ENCODE measurements at regions not wholly inside any gene's neighbourhood (a gene's known extent, or its start where the extent isn't known, plus 50 kb on each side); places are given as distances from the start of the nearest gene placed in this dataset.
"Not testable (repeated sequence)": the region's sequence is repeated elsewhere in the genome, so short reads cannot be mapped to it uniquely, and the experiment has no call there.

DNA sequence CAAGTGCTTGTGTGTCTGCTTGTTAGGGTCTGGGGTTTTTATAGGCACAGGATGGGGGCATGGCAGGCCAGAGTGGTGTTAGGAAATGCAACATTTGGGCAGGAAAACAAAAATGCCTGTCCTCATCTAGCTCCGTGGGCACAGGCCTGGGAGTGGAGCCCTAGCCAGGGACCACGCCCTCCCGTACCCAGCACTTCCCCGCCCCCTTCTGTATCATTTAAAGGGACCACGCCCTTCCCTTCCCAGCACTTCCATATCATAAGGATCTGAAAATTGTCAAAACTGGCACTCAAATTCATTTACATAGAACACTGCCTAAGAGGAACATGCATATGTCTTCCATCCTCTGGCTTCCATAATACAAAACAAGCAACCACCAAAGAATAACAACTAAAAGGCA, 185.8 kb downstream of the B3GLCT start:
- ChIA-PET CTCF (interaction anchor here (1.3 kb wide), 1 partner anchor 149 kb away, joined by 3 read pairs; no protein-coding TSS in a partner anchor), POLR2A (no interaction called here)
- H3K4me3 ChIP-seq (ENCODE audit: low read depth, low read length), result no peak overlapping the region
- TF ChIP-seq, protein P1, sequence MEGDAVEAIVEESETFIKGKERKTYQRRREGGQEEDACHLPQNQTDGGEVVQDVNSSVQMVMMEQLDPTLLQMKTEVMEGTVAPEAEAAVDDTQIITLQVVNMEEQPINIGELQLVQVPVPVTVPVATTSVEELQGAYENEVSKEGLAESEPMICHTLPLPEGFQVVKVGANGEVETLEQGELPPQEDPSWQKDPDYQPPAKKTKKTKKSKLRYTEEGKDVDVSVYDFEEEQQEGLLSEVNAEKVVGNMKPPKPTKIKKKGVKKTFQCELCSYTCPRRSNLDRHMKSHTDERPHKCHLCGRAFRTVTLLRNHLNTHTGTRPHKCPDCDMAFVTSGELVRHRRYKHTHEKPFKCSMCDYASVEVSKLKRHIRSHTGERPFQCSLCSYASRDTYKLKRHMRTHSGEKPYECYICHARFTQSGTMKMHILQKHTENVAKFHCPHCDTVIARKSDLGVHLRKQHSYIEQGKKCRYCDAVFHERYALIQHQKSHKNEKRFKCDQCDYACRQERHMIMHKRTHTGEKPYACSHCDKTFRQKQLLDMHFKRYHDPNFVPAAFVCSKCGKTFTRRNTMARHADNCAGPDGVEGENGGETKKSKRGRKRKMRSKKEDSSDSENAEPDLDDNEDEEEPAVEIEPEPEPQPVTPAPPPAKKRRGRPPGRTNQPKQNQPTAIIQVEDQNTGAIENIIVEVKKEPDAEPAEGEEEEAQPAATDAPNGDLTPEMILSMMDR (IDR thresholded peaks at IDR 0.05; ENCODE audit: insufficient read depth, low read length, missing control alignments), result no peak
- no peak for DNase-seq (ENCODE audit: low read depth, low spot score)

DNA sequence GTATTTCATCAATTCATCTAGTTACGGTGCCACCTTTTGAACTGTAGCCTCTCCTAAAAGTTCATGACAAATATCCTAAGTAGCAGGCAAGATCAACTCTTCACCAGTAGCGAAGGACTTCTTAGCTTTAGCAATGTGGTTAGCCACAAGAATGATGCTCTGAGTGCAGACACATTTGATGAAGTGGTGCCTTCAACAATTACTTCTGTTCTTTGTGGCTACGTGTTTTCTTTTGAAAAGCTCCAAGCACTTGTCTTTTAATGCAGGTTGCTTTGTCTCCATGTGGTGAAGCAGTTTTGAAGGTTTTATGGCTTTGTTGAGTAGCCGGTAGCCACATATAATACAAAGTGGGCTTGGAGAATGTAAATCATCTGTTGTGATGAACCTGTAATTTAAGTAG, 194.7 kb downstream of the B3GLCT start:
- ChIA-PET CTCF (interaction anchor here (1.0 to 1.1 kb wide), 2 partner anchors 17 to 158 kb away, joined by 4 read pairs; no protein-coding TSS in a partner anchor), POLR2A (no interaction called here)
- TF ChIP-seq, protein P1 (IDR thresholded peaks at IDR 0.05; ENCODE audit: insufficient read depth, low read length, missing control alignments), result no peak
- no peak for DNase-seq (ENCODE audit: low read depth, low spot score)
- H3K4me3 ChIP-seq (ENCODE audit: low read depth, low read length), result no peak overlapping the region

DNA sequence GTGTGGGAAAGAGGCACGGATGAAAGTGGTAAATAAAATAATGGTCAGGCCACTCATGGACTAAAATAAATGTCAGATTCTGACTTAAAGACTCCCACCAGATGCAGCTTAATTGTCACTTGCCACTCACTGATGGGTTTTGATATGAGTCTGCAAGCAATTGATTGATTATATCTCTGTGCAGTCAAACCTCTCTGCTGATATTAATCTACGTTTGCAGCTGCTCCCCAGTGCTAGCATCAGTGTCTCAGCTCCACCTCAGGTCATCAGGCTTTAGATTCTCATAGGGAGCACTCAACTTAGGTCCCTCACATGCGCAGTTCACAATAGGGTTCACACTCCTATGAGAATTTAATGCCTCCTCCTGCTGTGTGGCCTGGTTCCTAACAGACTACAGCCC, 195.3 kb downstream of the B3GLCT start:
- TF ChIP-seq, protein P1 (IDR thresholded peaks at IDR 0.05; ENCODE audit: insufficient read depth, low read length, missing control alignments), result no peak
- CTCF ChIA-PET, result interaction anchor here (1.0 to 1.1 kb wide), 2 partner anchors 16 to 159 kb away, joined by 4 read pairs; no protein-coding TSS in a partner anchor
- no peak overlapping the region for H3K4me3 ChIP-seq (ENCODE audit: low read depth, low read length)
- POLR2A ChIA-PET, result no interaction called here
- DNase-seq (ENCODE audit: low read depth, low spot score), result no peak

DNA sequence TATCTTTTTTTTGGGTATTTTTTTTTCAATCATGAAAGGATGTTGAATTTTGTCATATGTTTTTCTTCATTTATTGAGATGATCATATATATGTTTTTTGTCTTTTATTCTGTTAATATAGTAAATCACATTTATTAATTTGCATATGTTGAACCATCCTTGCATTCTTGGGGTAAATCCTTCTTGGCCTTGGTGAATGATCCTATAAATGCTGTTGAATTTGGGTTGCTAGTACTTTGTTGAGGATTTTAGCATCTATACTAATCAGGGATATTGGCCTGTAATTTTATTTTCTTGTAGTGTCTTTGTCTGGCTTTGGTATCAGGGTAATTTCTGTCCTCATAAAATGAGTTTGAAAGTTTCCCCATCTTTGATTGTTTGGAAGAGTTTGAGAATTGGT, 199.9 kb downstream of the B3GLCT start:
- POLR2A ChIA-PET, result no interaction called here
- TF ChIP-seq, protein P1 (IDR thresholded peaks at IDR 0.05; ENCODE audit: insufficient read depth, low read length, missing control alignments), result no peak
- CTCF ChIA-PET, result no interaction called here
- no peak overlapping the region for H3K4me3 ChIP-seq (ENCODE audit: low read depth, low read length)
- no peak for DNase-seq (ENCODE audit: low read depth, low spot score)

DNA sequence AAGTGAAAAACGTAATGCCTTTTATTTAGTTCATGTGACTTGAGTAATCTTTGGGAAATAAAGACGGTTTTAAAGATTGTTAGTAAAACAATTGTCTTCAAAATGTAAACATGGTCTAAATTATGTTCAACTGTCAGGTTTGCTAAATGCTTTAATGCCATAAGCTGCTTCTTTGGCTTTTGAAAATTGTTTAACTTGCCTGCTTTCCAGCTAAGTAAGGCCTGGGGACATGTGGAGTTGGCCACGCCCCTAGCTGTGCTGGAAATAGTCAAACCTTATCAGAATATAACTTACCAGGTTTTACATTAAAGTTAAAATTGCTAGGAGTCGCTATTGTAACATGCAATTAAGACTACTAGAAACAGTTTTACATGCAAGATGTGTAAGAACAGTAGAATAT, 203.9 kb downstream of the B3GLCT start:
- POLR2A ChIA-PET; H3K4me3 ChIP-seq (ENCODE audit: low read depth, low read length); DNase-seq (ENCODE audit: low read depth, low spot score): not testable (repeated sequence)
- CTCF ChIA-PET, result interaction anchor here (2.1 kb wide), 1 partner anchor 20 kb away, joined by 11 read pairs; no protein-coding TSS in a partner anchor

DNA sequence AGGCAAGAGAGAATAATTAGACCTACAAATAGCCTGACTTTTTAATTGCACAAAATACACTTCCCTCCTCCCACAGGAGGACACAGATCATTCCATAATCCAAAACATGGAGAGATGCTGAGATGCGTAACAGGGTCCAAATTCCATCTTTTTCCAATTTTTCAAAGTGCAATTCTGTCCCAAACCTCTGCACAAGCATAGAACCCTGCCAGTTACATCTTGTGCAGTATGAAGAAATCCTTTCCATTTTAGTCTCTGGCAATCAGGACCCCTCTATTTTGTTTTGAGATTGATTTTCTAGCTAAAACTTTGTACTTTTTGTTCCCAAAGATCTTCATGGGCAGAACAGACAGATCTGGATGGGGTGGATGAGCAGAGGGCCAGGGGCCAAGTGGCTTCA, 209.2 kb downstream of the B3GLCT start:
- no peak for DNase-seq (ENCODE audit: low read depth, low spot score)
- H3K4me3 ChIP-seq (ENCODE audit: low read depth, low read length), result no peak overlapping the region
- ChIA-PET POLR2A (no interaction called here), CTCF (interaction anchor here (0.7 to 7.6 kb wide), 8 partner anchors 15 to 235 kb away, joined by 3 to 74 read pairs (median 4); no protein-coding TSS in a partner anchor)
- TF ChIP-seq, protein P1 (IDR thresholded peaks at IDR 0.05; ENCODE audit: insufficient read depth, low read length, missing control alignments), result no peak

DNA sequence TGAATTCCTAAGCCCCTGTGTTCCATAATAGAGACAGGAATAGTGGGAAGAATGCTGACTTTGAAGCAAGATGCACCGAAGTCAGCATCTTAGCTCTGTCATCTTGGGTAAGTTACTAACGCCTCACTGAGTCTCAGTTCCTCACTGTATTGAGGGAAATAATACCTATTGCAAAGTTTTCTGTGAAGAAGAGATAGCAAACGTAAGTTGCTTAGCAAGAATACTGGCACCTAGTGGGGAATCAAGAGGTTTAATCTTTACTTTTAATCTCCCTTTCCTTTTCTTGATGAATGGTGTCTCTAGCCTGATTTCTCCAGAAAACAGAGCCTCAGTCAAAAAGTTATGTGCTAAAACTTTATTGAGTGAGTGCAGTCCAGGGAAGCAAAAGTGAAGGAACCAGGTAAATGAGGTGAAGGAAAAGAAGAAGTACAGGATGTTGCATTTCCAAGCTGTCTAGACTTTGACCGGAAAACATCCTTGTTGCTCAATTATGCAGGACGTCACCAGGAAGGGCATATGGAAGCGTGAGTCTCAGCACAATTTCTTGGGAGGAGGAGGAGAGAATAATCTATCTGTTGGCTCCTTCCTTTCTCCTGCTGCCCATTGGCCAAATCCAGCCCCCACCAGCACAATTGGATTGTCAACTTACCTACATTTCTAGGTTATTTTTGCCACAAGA, 210.0 kb downstream of the B3GLCT start:
- TF ChIP-seq, protein P1 (IDR thresholded peaks at IDR 0.05; ENCODE audit: insufficient read depth, low read length, missing control alignments), result no peak
- DNase-seq (ENCODE audit: low read depth, low spot score), result no peak
- POLR2A ChIA-PET, result no interaction called here
- CTCF ChIA-PET, result interaction anchor here (0.7 to 7.6 kb wide), 10 partner anchors 12 to 235 kb away, joined by 3 to 74 read pairs (median 4); no protein-coding TSS in a partner anchor
- no peak overlapping the region for H3K4me3 ChIP-seq (ENCODE audit: low read depth, low read length)
